Prostate gland (tissue), 2 donors: ENCODE measurements at regions not wholly inside any gene's neighbourhood (a gene's known extent, or its start where the extent isn't known, plus 50 kb on each side); places are given as distances from the start of the nearest gene placed in this dataset.
A peak's percentile ranks its signal among the peaks of the same experiment; 100 is the strongest.
"Not testable (repeated sequence)": the region's sequence is repeated elsewhere in the genome, so short reads cannot be mapped to it uniquely, and the experiment has no call there.

ENCODE experiments used
- DNase-seq: peaks from one replicate; pipeline ENCODE4 v3.0.0-alpha.2; 2019; ENCODE audit warnings: low spot score
- H3K27ac ChIP-seq, 2 donors: fragments of 200-600 bp; sonication (generic); 2 replicates each; pipeline ENCODE4 v1.5.1; 2017 to 2019
- H3K27me3 ChIP-seq: fragments of 200-600 bp; sonication (generic); replicated peaks from 2 replicates; pipeline ENCODE4 v1.5.1; 2019; ENCODE audit not compliant: insufficient read depth
- H3K36me3 ChIP-seq, 2 donors: fragments of 200-600 bp; sonication (generic); 1 replicate in 1 of 2; 2 replicates in 1 of 2; pipeline versions ENCODE4 v1.5.1 to v1.8.1; 2017 to 2019
- H3K4me1 ChIP-seq: fragments of 200-600 bp; sonication (generic); replicated peaks from 2 replicates; pipeline ENCODE4 v1.5.1; 2019
- H3K4me3 ChIP-seq, 2 donors: fragments of 200-600 bp; sonication (generic); 2 replicates each; pipeline ENCODE4 v1.5.1; 2017 to 2019
- H3K9me3 ChIP-seq: fragments of 200-600 bp; sonication (generic); 2 replicates; pipeline ENCODE4 v1.5.1; 2017
- CTCF ChIP-seq, 4 experiments: fragments of 200-600 bp in 2 of 4; fragments of 450-650 bp in 2 of 4; sonication (generic) in 2 of 4; IDR thresholded peaks; 1 replicate in 3 of 4; 2 replicates in 1 of 4; pipeline ENCODE4 v1.5.1; 2016 to 2019; ENCODE audit warnings: antibody characterized with exemption in 4 of 4, mild to moderate bottlenecking in 2 of 4, moderate library complexity in 2 of 4
- POLR2A ChIP-seq: fragments of 450-650 bp; IDR thresholded peaks from one replicate; pipeline ENCODE4 v1.6.1; 2016; ENCODE audit warnings: antibody characterized with exemption, mild to moderate bottlenecking
- POLR2AphosphoS5 ChIP-seq: sonication (generic); formaldehyde crosslinking; IDR thresholded peaks from one replicate; pipeline ENCODE4 v1.6.1; 2017; ENCODE audit warnings: antibody characterized with exemption
- WGBS: methylation state at CpG from one replicate; pipeline ENCODE4 v1.1.5; 2018; 5-methylcytosine and 5-hydroxymethylcytosine counted together
- intact Hi-C: fragments of 100-400 bp; cut with DNase I; formaldehyde crosslinking; loops from one replicate; pipeline ENCODE4 v1.14.2; 2022

GRCh38 chr9:82480921-82481320 is 492.3 kb downstream of the SPATA31D1 start:
- no peak for DNase-seq
- intact Hi-C loops = no loop called here
- 36% methylated on average over 2 of the region's 2 CpGs for WGBS
- Histone ChIP-seq H3K4me1 (no peaks in the 10 kb centered on the region), H3K9me3 (no peaks in the 10 kb centered on the region), H3K36me3 (no peaks in the 10 kb centered on the region), H3K27ac (no peak overlapping the region), H3K4me3 (no peak overlapping the region), H3K27me3 (no peaks in the 10 kb centered on the region)
- TF ChIP-seq POLR2AphosphoS5 (no peak), POLR2A (no peak), CTCF (IDR thresholded peaks at IDR 0.05) (no peak)

- DNase-seq = no peak
- no peaks in the 10 kb centered on the region for H3K27me3 ChIP-seq
- intact Hi-C loops = no loop called here
- WGBS = 87% methylated on average over 2 of the region's 2 CpGs
- H3K4me3 ChIP-seq = no peak overlapping the region
- H3K27ac ChIP-seq = no peak overlapping the region
- H3K9me3 ChIP-seq = no peaks in the 10 kb centered on the region
- H3K4me1 ChIP-seq = no peaks in the 10 kb centered on the region
- TF ChIP-seq POLR2A (no peak), CTCF (IDR thresholded peaks at IDR 0.05) (no peak), POLR2AphosphoS5 (no peak)
- H3K36me3 ChIP-seq = no peaks in the 10 kb centered on the region
Observed at GRCh38 chr9:82487935-82488312, 499.4 kb downstream of the SPATA31D1 start.

- intact Hi-C loops = no loop called here
- DNase-seq = peak; percentile 69
- Histone ChIP-seq H3K36me3 (no peaks in the 10 kb centered on the region), H3K27ac (peak overlapping the region; percentile 19 to 58), H3K4me3 (no peak overlapping the region), H3K4me1 (no peaks in the 10 kb centered on the region), H3K9me3 (no peaks in the 10 kb centered on the region), H3K27me3 (no peaks in the 10 kb centered on the region)
- TF ChIP-seq POLR2AphosphoS5 (peak; percentile 81), POLR2A (no peak)
- WGBS = 25% methylated on average over 8 of the region's 8 CpGs
Observed at GRCh38 chr9:82488313-82489200, 500.0 kb downstream of the SPATA31D1 start.

GRCh38 chr9:82489201-82489821 is 500.7 kb downstream of the SPATA31D1 start:
- H3K27ac ChIP-seq = peak overlapping the region; percentile 19 to 58
- H3K27me3 ChIP-seq = no peaks in the 10 kb centered on the region
- 16% methylated on average over 5 of the region's 5 CpGs for WGBS
- H3K4me1 ChIP-seq = no peaks in the 10 kb centered on the region
- no peaks in the 10 kb centered on the region for H3K36me3 ChIP-seq
- no peaks in the 10 kb centered on the region for H3K9me3 ChIP-seq
- DNase-seq = no peak
- no peak overlapping the region for H3K4me3 ChIP-seq
- intact Hi-C loops = no loop called here
- TF ChIP-seq CTCF (IDR thresholded peaks at IDR 0.05) (no peak), POLR2AphosphoS5 (no peak), POLR2A (no peak)

- 17% methylated on average over 4 of the region's 4 CpGs for WGBS
- H3K27me3 ChIP-seq = no peaks in the 10 kb centered on the region
- H3K4me1 ChIP-seq = no peaks in the 10 kb centered on the region
- no peak for DNase-seq
- TF ChIP-seq CTCF (IDR thresholded peaks at IDR 0.05) = no peak
- TF ChIP-seq POLR2A = no peak
- no peak for TF ChIP-seq POLR2AphosphoS5
- no peak overlapping the region for H3K4me3 ChIP-seq
- peak overlapping the region in 1 of 2 donors; percentile 58 for H3K27ac ChIP-seq
- H3K9me3 ChIP-seq = no peaks in the 10 kb centered on the region
- intact Hi-C loops = no loop called here
- no peaks in the 10 kb centered on the region for H3K36me3 ChIP-seq
Observed at GRCh38 chr9:82490019-82490499, 501.5 kb downstream of the SPATA31D1 start.

GRCh38 chr9:82490821-82491220 is 502.2 kb downstream of the SPATA31D1 start:
- H3K4me1 ChIP-seq, H3K27ac ChIP-seq, intact Hi-C loops, DNase-seq, H3K4me3 ChIP-seq, H3K36me3 ChIP-seq, H3K9me3 ChIP-seq, H3K27me3 ChIP-seq: not testable (repeated sequence)
- 95% methylated on average over 5 of the region's 5 CpGs for WGBS
